HL-60 (cell line): ENCODE measurements at regions not wholly inside any gene's neighbourhood (a gene's known extent, or its start where the extent isn't known, plus 50 kb on each side); places are given as distances from the start of the nearest gene placed in this dataset.

Source experiments
- GABPA ChIP-seq: IDR thresholded peaks from 2 replicates; pipeline ENCODE4 v1.6.1; 2012; ENCODE audit warnings: low read depth
- POLR2AphosphoS5 ChIP-seq: IDR thresholded peaks from 2 replicates; pipeline ENCODE4 v1.6.1; 2012; ENCODE audit warnings: low read depth
- SPI1 ChIP-seq: IDR thresholded peaks from 2 replicates; pipeline ENCODE4 v1.6.1; 2012; ENCODE audit warnings: low read depth, mild to moderate bottlenecking, borderline replicate concordance
- TF ChIP-seq, protein P1 (sequence below): IDR thresholded peaks from one replicate; pipeline ENCODE4 v1.5.1; 2011; ENCODE audit warnings: low read length, control low read depth, inconsistent platforms; ENCODE audit not compliant: insufficient read depth

DNA sequence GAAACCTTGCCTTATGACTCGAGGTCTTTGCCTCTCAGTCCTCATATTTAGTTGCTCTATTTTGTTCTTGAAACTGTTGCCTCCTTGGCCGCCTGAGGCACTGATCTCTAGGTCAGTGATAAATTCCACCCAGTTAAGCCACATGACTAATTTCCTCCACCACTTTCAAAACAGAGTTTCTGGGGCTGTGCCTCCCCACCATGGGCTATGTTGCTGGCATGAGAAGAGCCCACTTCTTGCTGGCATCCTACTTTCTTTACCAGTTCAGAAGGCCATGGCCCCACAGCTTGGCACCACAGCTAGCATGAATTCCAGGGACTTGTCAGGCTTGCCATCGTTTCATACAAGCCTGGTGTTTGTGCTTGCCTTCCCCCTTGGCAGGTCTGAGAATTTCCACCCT is 361.4 kb upstream of the JAG1 start:
- TF ChIP-seq, protein P1, sequence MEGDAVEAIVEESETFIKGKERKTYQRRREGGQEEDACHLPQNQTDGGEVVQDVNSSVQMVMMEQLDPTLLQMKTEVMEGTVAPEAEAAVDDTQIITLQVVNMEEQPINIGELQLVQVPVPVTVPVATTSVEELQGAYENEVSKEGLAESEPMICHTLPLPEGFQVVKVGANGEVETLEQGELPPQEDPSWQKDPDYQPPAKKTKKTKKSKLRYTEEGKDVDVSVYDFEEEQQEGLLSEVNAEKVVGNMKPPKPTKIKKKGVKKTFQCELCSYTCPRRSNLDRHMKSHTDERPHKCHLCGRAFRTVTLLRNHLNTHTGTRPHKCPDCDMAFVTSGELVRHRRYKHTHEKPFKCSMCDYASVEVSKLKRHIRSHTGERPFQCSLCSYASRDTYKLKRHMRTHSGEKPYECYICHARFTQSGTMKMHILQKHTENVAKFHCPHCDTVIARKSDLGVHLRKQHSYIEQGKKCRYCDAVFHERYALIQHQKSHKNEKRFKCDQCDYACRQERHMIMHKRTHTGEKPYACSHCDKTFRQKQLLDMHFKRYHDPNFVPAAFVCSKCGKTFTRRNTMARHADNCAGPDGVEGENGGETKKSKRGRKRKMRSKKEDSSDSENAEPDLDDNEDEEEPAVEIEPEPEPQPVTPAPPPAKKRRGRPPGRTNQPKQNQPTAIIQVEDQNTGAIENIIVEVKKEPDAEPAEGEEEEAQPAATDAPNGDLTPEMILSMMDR, result no peak
- no peak for TF ChIP-seq POLR2AphosphoS5
- TF ChIP-seq SPI1, result no peak
- no peak for TF ChIP-seq GABPA
